H1 (cell line): ENCODE measurements at regions not wholly inside any gene's neighbourhood (a gene's known extent, or its start where the extent isn't known, plus 50 kb on each side); places are given as distances from the start of the nearest gene placed in this dataset.

ENCODE experiments used
- CTBP2 ChIP-seq: IDR thresholded peaks from 2 replicates; pipeline ENCODE4 v1.7.0; 2011; ENCODE audit warnings: borderline replicate concordance, mild to moderate bottlenecking, moderate library complexity, mixed read lengths, low read length; ENCODE audit not compliant: insufficient read depth, insufficient read length
- KDM4A ChIP-seq: IDR thresholded peaks from one replicate; pipeline ENCODE4 v1.7.1; 2012; ENCODE audit warnings: low read depth, mild to moderate bottlenecking, moderate library complexity, low read length, inconsistent platforms; ENCODE audit not compliant: severe bottlenecking
- POLR2AphosphoS5 ChIP-seq: IDR thresholded peaks from 2 replicates; pipeline ENCODE4 v1.6.1; 2011; ENCODE audit warnings: low read depth, low read length
- TF ChIP-seq, protein P1 (sequence below): IDR thresholded peaks from 2 replicates; pipeline ENCODE4 v1.6.1; 2011; ENCODE audit warnings: low read depth, mild to moderate bottlenecking, low read length; ENCODE audit not compliant: insufficient read depth

- TF ChIP-seq, protein P1, sequence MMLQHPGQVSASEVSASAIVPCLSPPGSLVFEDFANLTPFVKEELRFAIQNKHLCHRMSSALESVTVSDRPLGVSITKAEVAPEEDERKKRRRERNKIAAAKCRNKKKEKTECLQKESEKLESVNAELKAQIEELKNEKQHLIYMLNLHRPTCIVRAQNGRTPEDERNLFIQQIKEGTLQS, result no peak
- no peak for TF ChIP-seq CTBP2
- no peak for TF ChIP-seq KDM4A
- TF ChIP-seq POLR2AphosphoS5, result no peak
These were observed 143.6 kb downstream of the VEGFA start (continued) for GRCh38 chr6:43913375-43914271.
